ENCODE measurements at regions not wholly inside any gene's neighbourhood (a gene's known extent, or its start where the extent isn't known, plus 50 kb on each side); places are given as distances from the start of the nearest gene placed in this dataset.
"Not testable (repeated sequence)": the region's sequence is repeated elsewhere in the genome, so short reads cannot be mapped to it uniquely, and the experiment has no call there.

DNA sequence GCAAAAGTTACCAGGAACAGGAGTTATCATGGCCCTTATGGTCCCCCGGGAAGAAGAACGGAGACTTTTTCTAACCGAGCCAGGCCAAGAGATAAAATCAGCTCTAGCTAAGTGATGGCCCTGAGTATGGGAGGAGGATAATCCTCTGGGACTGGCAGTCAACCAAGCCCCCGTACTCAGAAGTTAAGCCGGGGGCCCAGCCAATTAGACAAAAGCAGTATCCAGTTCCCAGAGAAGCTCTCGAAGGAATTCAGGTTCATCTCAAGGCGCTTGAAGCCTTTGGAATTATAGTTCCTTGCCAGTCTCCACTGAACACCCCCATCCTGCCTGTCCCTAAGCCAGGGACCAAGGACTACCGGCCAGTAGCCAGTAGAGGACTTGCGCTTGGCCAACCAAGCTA is 365.3 kb upstream of the TCF4 start:
- DNase-seq (ENCODE audit: low spot score): no peak

GRCh38 chr18:55951738-55952137 is 363.7 kb upstream of the TCF4 start:
- not testable (repeated sequence) for DNase-seq (ENCODE audit: low spot score)

GRCh38 chr18:55950379-55951166 is 362.6 kb upstream of the TCF4 start:
- no peak for DNase-seq (ENCODE audit: low spot score)

DNA sequence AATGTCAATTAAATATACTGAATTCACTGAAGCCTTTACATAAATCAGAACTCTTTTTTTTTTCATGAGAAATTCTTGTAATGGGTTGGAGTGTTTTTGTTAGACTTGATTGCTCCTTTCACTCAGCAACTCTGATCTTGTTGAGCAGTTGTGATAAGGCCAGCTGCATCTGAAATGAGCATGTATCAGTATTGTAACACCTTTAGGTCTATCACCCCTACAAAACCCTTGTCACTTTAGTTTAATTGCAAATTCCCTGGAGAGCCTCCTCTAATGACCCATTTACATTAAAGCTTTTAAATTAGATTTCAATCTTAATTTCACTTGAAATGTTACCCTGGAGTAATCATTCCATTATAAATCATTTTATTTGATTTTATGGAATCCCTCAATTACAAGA is 346.8 kb upstream of the TCF4 start:
- DNase-seq (ENCODE audit: low spot score): no peak

DNA sequence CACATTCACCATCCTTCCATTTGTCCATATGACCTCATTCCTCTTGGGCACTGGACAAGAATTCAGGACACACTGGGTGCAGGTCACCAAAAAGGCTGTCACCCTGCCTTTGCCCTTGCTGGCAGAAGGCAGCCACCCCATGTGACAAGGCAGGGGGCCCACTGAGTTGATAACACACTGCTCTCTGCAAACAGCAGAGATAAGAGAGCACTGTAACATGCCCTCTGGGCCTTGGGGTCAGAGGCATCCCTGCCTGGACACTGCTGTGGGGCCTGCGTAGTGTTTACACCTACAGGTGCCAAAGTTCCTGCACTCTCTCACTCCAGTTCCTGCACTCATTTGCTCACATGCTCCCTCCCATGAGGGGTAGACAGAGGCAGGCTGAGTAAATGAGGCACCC is 344.7 kb upstream of the TCF4 start:
- no peak for DNase-seq (ENCODE audit: low spot score)

DNA sequence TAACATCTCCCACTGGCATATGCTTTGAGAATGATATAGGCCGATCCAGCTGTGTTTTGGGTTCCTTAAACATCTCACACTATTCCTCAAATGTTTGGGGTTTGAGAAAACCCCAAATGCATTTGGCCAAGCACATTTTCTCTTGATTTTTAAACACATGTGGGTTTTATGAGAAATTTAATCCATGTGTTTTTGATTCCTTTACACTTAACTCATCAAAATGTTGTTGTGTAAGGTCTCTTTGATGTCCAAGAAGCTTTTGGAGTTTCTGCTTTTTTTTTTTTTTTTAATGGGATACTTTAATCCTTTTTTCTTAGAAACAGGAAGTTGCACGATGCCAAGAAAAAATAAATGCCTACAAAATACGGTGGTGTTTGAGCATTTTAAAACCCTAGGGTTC is 339.8 kb upstream of the TCF4 start:
- no peak for DNase-seq (ENCODE audit: low spot score)

- no peak for DNase-seq (ENCODE audit: low spot score)
Measured at GRCh38 chr18:55925772-55926171, 337.8 kb upstream of the TCF4 start.

DNA sequence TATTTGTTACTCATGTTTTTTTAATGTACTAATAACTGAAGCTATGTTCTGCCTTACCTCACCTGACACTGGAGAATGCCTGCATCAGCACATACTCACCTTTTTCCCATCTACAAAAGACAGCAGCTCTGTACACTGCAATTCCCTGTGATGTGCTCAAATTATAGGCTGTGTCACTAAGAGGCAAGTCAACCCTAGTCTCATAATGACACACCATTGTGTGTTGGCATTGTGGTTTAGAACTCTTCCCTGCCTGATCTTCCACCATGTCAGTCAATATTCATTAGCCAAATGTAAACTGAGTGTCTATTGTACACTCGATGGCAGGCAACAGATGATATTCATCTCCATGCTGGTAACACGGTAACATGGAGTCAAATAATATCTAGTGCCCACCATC is 332.1 kb upstream of the TCF4 start:
- no peak for DNase-seq (ENCODE audit: low spot score)

GRCh38 chr18:55918444-55918843 is 330.5 kb upstream of the TCF4 start:
- no peak for DNase-seq (ENCODE audit: low spot score)

GRCh38 chr18:55912919-55913318 is 324.9 kb upstream of the TCF4 start:
- no peak for DNase-seq (ENCODE audit: low spot score)

DNA sequence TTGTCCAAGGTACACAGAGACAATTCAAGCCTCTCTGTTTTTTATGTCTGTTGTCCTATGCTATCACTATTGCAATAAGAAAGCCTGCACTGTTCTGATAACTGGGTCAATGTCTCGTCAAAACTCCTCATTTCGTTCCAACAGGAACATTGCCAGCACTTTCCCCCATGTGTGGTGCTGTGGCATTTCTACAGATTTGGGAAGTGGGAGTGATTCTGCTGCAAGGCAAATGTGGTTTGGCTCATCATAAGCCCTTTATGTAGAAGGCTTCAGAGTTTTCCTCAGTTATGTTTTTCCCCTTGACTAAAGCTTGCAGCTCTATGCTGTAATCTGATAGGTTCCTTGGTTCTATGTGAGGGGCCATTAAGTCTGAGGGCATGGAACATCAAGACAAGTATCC is 324.1 kb upstream of the TCF4 start:
- no peak for DNase-seq (ENCODE audit: low spot score)

- DNase-seq (ENCODE audit: low spot score): no peak
Measured at GRCh38 chr18:55910296-55910695, 322.3 kb upstream of the TCF4 start.

GRCh38 chr18:55908901-55909366 is 320.9 kb upstream of the TCF4 start:
- DNase-seq (ENCODE audit: low spot score): no peak

GRCh38 chr18:55907453-55908175 is 319.6 kb upstream of the TCF4 start:
- no peak for DNase-seq (ENCODE audit: low spot score)

DNA sequence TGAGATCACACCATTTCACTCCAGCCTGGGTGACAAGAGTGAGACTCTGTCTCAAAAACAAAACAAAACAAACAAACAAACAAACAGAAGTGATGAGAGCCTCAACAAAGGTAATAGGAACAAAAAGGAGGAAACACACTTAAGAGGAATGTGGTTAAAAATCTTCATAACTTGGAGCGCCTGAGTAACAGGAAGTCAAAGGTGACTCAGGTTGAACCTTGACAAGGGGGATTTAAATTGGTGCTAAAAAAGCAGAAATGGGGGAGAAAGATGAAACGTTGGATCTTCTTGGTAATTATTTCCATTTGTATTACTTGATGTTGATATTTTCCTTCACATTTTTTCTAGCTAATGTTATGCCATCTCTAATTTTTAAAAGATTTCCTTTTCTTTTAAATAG is 318.5 kb upstream of the TCF4 start:
- DNase-seq (ENCODE audit: low spot score): no peak

DNA sequence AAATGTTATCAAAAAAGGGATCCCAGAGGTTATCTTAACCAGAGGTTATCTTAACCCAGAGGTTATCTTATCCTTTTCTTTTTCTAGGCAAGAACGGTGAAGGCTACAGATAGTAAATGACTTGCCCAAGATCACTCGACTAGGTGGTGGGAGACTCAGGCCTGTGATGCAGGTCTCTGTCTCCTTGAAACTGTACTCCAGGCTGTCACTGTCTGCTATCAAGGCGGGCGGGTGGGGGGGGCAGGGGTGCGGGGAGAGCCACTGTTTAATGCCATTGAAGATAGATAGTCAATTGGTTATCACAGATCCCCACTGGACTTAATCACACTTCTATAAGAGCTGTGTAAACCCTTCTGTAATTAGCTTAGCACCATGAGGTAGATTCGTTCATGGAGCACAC is 315.9 kb upstream of the TCF4 start:
- no peak for DNase-seq (ENCODE audit: low spot score)

- no peak for DNase-seq (ENCODE audit: low spot score)
Measured at GRCh38 chr18:55900380-55900779, 312.4 kb upstream of the TCF4 start.

GRCh38 chr18:55897091-55897689 is 309.2 kb upstream of the TCF4 start:
- no peak for DNase-seq (ENCODE audit: low spot score)

GRCh38 chr18:55893948-55894347 is 306.0 kb upstream of the TCF4 start:
- no peak for DNase-seq (ENCODE audit: low spot score)

DNA sequence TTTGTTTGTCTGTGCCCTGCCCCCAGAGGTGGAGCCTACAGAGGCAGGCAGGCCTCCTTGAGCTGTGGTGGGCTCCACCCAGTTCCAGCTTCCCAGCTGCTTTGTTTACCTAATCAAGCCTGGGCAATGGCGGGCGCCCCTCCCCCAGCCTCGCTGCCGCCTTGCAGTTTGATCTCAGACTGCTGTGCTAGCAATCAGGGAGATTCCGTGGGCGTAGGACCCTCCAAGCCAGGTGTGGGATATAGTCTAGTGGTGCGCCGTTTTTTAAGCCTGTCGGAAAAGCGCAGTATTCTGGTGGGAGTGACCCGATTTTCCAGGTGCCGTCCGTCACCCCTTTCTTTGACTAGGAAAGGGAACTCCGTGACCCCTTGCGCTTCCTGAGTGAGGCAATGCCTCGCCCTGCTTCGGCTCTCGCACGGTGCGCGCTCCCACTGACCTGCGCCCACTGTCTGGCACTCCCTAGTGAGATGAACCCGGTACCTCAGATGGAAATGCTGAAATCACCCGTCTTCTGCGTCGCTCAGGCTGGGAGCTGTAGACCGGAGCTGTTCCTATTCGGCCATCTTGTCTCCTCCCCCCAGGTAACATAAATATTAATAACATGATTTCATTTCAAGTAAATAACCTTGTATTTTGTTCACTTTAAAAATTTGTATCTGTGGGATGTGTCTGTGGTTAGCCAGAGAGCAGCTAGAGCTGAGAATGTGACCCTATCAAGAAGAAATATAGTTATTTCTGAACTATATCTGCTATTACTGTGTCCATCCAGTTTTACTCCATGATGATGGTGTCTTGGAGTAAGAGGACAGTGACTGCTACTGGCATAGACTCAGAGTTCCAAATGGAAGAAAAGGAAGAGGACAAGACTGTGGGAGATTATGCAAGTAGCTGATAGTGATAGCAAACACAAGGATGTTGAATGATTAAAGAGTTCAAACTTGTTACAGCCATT is 305.1 kb upstream of the TCF4 start:
- not testable (repeated sequence) for DNase-seq (ENCODE audit: low spot score)

DNA sequence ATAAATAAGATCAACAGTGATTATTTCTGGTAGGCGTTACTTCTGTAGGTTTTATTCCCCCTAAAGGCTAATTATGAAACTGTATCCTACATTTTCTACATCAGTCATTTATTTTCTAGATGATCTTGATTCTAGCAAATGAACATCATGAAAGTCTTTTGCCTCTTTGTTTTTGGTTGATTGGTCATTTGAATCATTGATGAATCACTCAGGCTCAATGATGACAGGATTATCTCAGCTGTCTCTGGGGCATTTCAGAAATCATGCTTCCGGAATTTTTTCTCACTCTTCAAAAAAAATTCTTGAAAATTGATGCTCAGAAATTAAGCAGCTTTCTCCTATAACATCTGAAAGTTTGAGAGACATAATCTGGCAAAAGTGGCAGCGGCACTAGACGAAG is 298.9 kb upstream of the TCF4 start:
- DNase-seq (ENCODE audit: low spot score): no peak

- no peak for DNase-seq (ENCODE audit: low spot score)
Measured at GRCh38 chr18:55884498-55884897, 296.5 kb upstream of the TCF4 start.
